Nephron (organoid): ENCODE measurements at regions not wholly inside any gene's neighbourhood (a gene's known extent, or its start where the extent isn't known, plus 50 kb on each side); places are given as distances from the start of the nearest gene placed in this dataset.
A peak's percentile ranks its signal among the peaks of the same experiment; 100 is the strongest.

Experiments used
- H3K27ac Mint-ChIP-seq, 3 experiments: 2 replicates each; pipeline ENCODE4 v1.8.0; 2020; ENCODE audit warnings: mixed read lengths in 3 of 3, mild to moderate bottlenecking in 2 of 3, moderate library complexity in 1 of 3
- H3K27me3 Mint-ChIP-seq: 2 replicates; pipeline ENCODE4 v1.8.0; 2021; ENCODE audit warnings: low read depth, mild to moderate bottlenecking, moderate library complexity, mixed read lengths
- H3K36me3 Mint-ChIP-seq: 2 replicates; pipeline ENCODE4 v1.8.0; 2020; ENCODE audit warnings: low read depth, mixed read lengths
- H3K4me1 Mint-ChIP-seq: 2 replicates; pipeline ENCODE4 v1.8.0; 2020; ENCODE audit warnings: mixed read lengths
- H3K4me3 Mint-ChIP-seq, 3 experiments: 2 replicates each; pipeline ENCODE4 v1.8.0; 2020; ENCODE audit warnings: mild to moderate bottlenecking in 3 of 3, mixed read lengths in 3 of 3, moderate library complexity in 2 of 3
- H3K9me3 Mint-ChIP-seq: 2 replicates; pipeline ENCODE4 v1.8.0; 2020; ENCODE audit warnings: mixed read lengths
- TF ChIP-seq, protein P1 (sequence below), 3 experiments: fragments of 200-600 bp; sonication (generic); IDR thresholded peaks; one replicate each; pipeline ENCODE4 v1.5.0; 2021; ENCODE audit warnings: antibody characterized with exemption in 3 of 3; ENCODE audit not compliant: unreplicated experiment in 3 of 3

DNA sequence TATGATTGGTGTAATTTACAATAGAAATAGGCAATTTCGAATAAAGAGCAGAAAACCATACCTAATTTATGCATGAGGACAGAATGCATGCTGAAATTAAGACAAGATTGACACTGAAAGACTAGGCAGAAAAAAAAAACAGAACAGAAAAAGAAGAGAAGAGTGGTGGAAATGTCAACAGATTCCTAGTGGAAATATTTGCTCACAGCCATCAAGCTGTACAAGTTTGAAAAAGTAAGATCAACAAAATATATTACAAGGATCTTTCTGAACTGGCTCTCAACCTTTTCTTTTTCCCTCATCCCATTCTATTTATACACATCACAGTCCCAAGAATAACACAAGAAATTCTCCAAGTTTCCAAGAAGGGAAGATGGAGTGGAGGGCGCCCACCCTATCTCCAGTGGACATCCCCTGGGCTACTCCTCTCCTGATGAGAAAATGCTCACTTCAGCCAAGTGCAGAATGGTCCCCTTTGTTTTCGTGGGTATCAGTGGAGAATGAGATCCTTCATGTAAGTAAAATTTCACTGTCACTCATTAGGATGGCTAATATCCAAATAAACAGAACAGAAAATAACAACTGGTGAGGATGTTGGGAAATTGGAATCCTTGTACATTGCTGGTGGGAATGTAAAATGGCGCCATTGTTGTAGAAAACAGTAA, 51.0 kb upstream of the ZNF532 start:
- Mint-ChIP-seq H3K27ac (peak overlapping the region; percentile 56 to 75 (median 68)), H3K4me1 (peaks cover 16% of the 10 kb centered on the region), H3K27me3 (no peaks in the 10 kb centered on the region), H3K4me3 (no peak overlapping the region), H3K9me3 (no peaks in the 10 kb centered on the region), H3K36me3 (no peaks in the 10 kb centered on the region)
- TF ChIP-seq, protein P1, sequence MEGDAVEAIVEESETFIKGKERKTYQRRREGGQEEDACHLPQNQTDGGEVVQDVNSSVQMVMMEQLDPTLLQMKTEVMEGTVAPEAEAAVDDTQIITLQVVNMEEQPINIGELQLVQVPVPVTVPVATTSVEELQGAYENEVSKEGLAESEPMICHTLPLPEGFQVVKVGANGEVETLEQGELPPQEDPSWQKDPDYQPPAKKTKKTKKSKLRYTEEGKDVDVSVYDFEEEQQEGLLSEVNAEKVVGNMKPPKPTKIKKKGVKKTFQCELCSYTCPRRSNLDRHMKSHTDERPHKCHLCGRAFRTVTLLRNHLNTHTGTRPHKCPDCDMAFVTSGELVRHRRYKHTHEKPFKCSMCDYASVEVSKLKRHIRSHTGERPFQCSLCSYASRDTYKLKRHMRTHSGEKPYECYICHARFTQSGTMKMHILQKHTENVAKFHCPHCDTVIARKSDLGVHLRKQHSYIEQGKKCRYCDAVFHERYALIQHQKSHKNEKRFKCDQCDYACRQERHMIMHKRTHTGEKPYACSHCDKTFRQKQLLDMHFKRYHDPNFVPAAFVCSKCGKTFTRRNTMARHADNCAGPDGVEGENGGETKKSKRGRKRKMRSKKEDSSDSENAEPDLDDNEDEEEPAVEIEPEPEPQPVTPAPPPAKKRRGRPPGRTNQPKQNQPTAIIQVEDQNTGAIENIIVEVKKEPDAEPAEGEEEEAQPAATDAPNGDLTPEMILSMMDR (IDR thresholded peaks at IDR 0.05; ENCODE audit: unreplicated experiment in 3 of 3), result no peak

DNA sequence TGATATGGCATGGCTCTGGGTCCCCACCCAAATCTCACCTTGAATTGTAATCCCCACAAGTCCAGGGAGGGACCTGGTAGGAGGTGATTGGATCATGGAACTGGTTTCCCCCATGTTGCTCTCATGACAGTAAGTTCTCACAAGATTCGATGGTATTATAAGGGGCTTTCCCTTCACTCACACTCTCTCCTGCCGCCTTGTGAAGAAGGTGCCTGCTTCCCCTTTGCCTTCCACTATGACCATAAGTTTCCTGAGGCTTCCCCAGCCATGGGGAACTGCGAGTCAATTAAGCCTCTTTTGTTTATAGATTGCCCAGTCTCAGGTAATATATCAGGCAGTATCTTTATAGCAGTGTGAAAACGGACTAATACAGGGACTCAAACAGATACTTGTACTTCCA, 50.4 kb upstream of the ZNF532 start:
- peaks cover 22% of the 10 kb centered on the region for H3K4me1 Mint-ChIP-seq
- H3K4me3 Mint-ChIP-seq, result no peak overlapping the region
- TF ChIP-seq, protein P1 (IDR thresholded peaks at IDR 0.05; ENCODE audit: unreplicated experiment in 3 of 3), result no peak
- no peaks in the 10 kb centered on the region for H3K36me3 Mint-ChIP-seq
- no peaks in the 10 kb centered on the region for H3K9me3 Mint-ChIP-seq
- peak overlapping the region in 2 of 3 experiments; percentile 68 to 75 for H3K27ac Mint-ChIP-seq
- no peaks in the 10 kb centered on the region for H3K27me3 Mint-ChIP-seq
